HG03354 (cell line): ENCODE measurements at regions not wholly inside any gene's neighbourhood (a gene's known extent, or its start where the extent isn't known, plus 50 kb on each side); places are given as distances from the start of the nearest gene placed in this dataset.
"Not testable (repeated sequence)": the region's sequence is repeated elsewhere in the genome, so short reads cannot be mapped to it uniquely, and the experiment has no call there.

Experiments
- ATAC-seq: cut with Tn5 transposase; IDR thresholded peaks from one replicate; pipeline ENCODE4 v1.9.1; 2021; ENCODE audit warnings: mild to moderate bottlenecking; ENCODE audit not compliant: unreplicated experiment, poor library complexity, severe bottlenecking

DNA sequence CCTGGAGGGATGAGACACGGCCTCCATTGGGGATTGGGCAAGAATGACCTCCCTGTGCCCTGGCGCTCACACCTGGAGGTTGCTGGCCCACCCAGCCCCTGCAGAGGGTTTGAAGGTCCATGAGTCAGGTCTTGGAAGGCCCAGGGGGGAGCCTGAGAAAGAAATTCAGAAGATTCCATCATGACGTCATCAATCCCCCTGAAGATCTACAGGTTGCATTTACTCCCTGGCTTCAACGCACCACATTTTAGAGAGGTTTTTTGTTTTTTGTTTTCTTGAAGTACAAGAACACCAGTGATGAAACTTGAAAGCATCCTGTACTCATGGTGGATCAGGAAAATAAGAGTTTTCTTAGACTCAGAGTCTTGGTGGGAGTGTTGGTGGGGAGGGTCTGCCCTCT, 82.4 kb upstream of the SLC25A33 start:
- no peak for ATAC-seq

DNA sequence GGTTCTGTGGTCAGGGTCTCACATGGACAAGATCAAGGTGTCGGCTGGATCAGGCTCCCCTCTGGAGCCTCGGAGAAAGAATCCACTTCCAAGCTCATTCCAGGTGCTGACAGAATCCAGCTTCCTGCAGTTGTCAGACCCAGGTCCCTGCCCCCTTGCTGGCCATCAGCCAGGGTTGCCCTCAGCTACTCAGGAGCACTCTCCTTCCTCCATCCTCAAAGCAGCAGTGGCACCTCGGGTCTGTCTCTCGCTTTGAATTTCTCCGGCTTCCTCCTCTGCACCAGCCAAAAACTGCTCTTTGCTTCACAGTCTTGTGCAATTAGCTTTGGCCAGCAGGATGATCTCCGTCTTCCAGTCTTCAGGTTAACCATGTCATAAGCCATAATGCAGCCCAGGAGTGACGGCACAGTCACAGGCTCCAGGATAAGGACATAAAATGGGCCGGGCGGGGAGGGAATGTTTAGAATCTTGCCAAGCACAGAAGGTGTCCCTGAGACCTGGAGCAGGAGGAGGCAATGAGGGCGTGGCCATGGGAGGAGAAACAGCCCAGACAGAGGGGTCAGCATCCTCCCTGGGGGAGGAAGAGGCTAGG, 79.4 kb upstream of the SLC25A33 start:
- no peak for ATAC-seq

GRCh38 chr1:9465640-9466039, 73.6 kb upstream of the SLC25A33 start:
- no peak for ATAC-seq

GRCh38 chr1:9466780-9467758, 72.2 kb upstream of the SLC25A33 start:
- no peak for ATAC-seq

DNA sequence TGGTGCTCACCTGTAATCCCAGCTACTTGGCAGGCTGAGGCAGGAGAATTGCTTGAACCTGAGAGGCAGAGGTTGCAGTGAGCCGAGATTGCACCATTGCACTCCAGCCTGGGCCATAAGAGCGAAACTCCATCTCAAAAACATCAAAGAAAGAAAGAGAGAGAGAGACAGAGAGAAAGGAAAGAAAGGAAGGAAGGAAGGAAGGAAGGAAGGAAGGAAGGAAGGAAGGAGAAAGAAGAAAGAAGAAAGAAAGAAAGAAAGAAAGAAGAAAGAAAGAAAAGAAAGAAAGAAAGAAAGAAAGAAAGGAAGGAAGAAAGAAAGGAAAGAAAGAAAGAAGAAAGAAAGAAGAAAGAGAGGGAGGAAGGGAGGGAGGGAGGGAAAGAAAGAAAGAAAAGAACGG, 69.4 kb upstream of the SLC25A33 start:
- ATAC-seq, result not testable (repeated sequence)

GRCh38 chr1:9471679-9472078, 67.6 kb upstream of the SLC25A33 start:
- ATAC-seq, result no peak

GRCh38 chr1:9472386-9473031, 66.8 kb upstream of the SLC25A33 start:
- no peak for ATAC-seq

DNA sequence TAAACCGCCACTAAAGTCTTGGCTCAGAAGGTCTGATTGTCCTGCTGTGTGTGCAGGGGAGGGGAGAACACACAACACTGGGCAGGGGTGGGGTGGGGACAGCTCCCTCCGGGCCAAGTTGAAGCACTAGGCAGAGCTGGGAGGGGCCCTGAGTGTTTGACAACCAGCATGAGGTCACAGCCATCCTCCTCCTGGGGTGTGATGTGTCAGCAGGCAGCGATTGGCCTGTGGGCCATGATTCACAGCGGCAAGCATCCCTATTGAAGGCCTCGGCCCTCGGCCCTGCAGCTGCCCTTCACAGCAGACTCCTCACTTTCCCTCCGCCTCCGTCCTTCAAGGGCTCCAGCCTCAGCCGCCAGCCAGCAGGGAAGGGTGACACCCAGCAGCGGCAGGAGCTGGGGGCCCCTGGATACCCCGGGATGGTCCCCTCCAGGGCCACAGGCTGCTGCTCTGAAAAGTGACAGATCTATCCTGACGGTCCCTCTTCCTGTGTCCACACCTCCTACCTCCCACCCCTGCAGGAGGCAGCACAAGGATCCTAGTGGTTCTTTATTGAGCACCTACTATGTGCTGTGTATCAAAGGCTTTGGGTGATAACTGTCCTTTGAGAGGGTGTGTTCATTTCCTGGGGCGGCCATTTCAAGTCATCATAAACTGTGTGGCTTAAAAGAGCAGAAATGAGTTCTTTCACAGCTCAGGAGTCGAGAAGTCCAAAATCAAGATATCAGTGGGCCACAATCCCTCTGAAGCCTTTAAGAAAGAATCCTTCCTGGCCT, 66.0 kb upstream of the SLC25A33 start:
- no peak for ATAC-seq

DNA sequence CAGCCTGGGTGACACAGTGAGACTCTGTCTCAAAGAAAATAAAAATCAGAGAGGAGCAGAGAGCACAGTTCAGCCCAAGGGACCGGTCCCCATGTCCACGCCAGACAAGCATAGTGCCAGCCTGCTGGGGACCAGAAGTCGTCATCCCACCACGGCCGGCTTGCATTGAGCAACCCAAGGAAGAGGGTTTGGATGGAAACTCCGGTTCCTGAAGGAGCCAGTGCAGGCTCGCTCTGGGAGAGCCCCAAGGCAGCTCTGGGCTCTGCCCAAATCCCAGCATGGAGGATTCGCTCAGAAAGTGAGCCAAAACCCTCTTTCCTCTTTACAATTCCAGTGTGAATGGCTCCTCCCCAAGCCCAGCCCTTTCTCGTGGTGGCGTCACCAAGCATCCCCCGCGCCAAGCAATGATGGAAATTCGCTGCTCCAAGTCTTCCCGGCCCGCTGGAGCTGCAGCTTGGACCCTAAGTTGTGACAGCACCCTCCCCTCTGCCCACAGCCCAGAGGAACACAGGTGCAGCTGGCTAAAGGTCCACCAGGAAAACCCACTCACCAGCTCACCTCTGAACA, 64.1 kb upstream of the SLC25A33 start:
- ATAC-seq, result no peak

DNA sequence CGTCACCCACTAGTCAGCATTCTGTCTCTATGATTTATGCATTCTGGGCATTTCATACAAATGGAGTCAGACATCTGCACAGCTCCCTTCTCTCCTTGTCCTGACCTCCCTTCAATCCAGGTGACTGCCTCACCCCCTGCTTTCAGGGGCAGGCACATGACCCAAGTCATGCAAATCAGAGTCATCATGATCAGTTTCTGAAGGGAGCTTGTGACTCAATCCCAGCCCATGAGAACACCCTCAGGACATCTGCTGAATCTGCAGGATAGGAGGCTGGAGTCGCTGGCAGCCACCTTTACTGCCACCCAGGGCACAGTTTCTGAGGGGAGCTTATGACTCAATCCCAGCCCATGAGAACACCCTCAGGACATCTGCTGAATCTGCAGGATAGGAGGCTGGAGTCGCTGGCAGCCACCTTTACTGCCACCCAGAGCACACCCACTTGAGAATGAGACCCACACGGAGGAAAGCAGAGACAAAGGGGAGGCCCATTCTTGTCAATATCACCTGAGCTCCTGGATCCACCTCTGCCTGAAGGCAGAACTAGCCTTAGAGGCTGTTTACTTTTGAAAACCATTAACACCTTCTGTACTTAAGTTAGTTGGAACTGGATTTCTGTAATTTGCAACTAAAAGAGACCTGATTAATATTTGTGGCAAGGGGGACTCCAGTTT, 62.3 kb upstream of the SLC25A33 start:
- no peak for ATAC-seq

DNA sequence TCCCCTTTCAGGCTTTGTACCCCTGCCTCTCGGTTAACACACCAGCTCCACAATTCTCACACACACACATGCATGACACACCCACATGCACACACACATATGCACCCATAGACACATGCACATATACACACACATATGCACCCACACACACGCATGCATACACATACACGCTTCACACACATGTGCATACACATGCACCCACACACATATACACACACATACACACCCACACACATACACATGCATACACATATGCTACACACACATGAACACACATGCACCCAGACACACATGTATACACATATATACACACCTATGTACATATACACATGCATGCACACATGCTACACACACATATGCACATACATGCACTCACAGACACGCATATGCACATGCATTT, 61.7 kb upstream of the SLC25A33 start:
- ATAC-seq, result no peak

GRCh38 chr1:9478021-9478420, 61.2 kb upstream of the SLC25A33 start:
- no peak for ATAC-seq

DNA sequence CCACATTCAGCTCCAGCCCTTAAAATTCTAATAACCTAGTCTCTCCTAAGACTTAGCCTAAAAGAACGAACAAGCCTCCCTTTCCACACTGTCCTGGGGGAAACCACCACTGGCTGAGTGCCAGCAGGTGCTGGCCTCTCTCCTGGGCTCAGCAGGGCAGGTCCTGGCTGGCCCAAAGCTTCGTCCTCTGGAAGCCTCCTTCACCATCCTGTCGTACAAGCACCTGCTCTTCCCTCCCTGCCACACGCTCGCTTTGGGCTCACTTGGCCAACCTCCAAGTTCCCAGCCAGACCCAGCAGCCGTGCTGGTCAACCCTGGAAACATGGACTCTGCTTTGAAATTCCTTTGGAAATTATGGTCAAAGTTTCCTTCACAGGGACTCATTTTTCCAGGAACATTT, 58.2 kb upstream of the SLC25A33 start:
- ATAC-seq, result no peak

DNA sequence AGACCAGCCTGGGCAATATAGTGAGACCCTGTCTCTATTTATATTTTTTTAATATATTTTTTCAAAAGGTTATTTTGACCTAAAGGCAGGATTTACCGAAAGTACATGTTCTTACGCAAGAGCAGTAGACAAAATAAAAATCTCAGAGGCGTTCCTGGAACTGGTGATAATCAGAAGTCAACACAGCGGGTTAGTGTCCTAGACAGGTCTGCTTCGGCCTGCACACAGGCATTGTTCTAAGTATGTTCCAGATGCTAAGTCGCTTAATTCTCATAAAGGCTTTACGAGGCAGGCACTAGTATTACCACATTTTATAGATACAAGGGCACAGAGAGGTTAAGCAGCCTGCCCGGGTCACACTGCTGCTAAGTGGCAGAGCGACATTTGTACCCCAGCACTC, 56.9 kb upstream of the SLC25A33 start:
- ATAC-seq, result no peak

GRCh38 chr1:9482816-9483572, 56.3 kb upstream of the SLC25A33 start:
- ATAC-seq, result no peak

DNA sequence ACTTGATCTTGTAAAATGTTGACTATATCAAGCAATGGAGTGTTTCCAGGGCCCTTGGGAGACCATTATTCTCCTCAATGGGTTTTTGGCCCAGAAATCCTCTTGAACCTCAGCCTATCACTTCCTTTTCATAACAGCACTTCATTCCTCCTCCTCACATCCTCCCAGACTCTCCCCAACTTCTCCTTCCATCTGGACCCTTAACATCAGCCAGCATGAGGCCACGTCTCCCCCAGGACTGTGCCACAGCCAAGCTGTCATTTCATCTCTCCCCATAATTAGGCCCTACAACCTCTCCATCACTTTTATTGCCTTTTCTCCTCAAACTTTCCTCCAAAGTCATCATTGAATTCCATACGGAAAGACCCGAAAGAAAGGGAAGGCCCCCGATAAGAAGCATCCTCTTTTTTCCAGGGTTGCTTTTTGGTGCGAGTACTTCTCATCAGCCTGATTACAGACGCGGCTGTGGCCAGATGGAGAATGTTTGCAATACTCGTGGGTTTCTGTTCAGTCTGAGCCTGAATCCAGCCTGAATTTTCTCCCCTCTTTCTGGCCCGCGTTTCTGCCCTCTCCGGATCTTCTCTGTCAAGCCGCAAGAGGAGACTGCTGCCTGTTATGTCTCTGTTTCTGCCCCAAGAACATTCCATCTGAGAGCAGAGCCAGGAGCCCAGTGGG, 52.7 kb upstream of the SLC25A33 start:
- no peak for ATAC-seq
